Neuronal stem cell (in vitro differentiated cells): ENCODE measurements at regions not wholly inside any gene's neighbourhood (a gene's known extent, or its start where the extent isn't known, plus 50 kb on each side); places are given as distances from the start of the nearest gene placed in this dataset.
A peak's percentile ranks its signal among the peaks of the same experiment; 100 is the strongest.

ENCODE experiments used
- DNase-seq: peaks from one replicate; pipeline ENCODE4 v3.0.0-alpha.2; 2013; ENCODE audit warnings: low spot score
- H2AFZ ChIP-seq: one replicate; pipeline ENCODE4 v1.6.1; 2013; ENCODE audit warnings: mild to moderate bottlenecking, low read length, inconsistent platforms
- H2AK5ac ChIP-seq: 2 replicates; pipeline ENCODE4 v1.6.1; 2013; ENCODE audit warnings: low read depth, mild to moderate bottlenecking, inconsistent platforms, low read length, moderate library complexity, mixed read lengths
- H2BK120ac ChIP-seq: 2 replicates; pipeline ENCODE4 v1.6.1; 2013; ENCODE audit warnings: low read depth, mild to moderate bottlenecking, inconsistent platforms, low read length, moderate library complexity, mixed read lengths
- H2BK12ac ChIP-seq: one replicate; pipeline ENCODE4 v1.6.1; 2013; ENCODE audit warnings: low read length, inconsistent platforms
- H2BK15ac ChIP-seq: 2 replicates; pipeline ENCODE4 v1.6.1; 2013; ENCODE audit warnings: mild to moderate bottlenecking, low read length, inconsistent platforms, mixed read lengths
- H2BK5ac ChIP-seq: one replicate; pipeline ENCODE4 v1.6.1; 2013; ENCODE audit warnings: inconsistent platforms, mild to moderate bottlenecking, low read length, moderate library complexity
- H3K14ac ChIP-seq: one replicate; pipeline ENCODE4 v1.6.1; 2013; ENCODE audit warnings: low read length, inconsistent platforms
- H3K18ac ChIP-seq: 2 replicates; pipeline ENCODE4 v1.6.1; 2013; ENCODE audit warnings: low read length, inconsistent platforms
- H3K23ac ChIP-seq: 2 replicates; pipeline ENCODE4 v1.6.1; 2013; ENCODE audit warnings: low read depth, mild to moderate bottlenecking, mixed read lengths, low read length, inconsistent platforms; ENCODE audit not compliant: poor library complexity
- H3K27ac ChIP-seq: replicated peaks from 3 replicates; pipeline ENCODE4 v1.5.1; 2013; ENCODE audit warnings: low read length, inconsistent platforms
- H3K27me3 ChIP-seq, 3 experiments: 2 replicates each; pipeline ENCODE4 v1.6.1; 2013; ENCODE audit warnings: low read length in 3 of 3, mild to moderate bottlenecking in 2 of 3, inconsistent platforms in 1 of 3, low read depth in 1 of 3, mixed read lengths in 1 of 3, moderate library complexity in 1 of 3; ENCODE audit not compliant: control insufficient read depth in 3 of 3, insufficient read depth in 3 of 3
- H3K36me3 ChIP-seq, 2 donors: replicated peaks in 1 of 2; 2 replicates each; pipeline ENCODE4 v1.6.1; 2013; ENCODE audit warnings: low read length in 2 of 2; ENCODE audit not compliant: control insufficient read depth in 2 of 2, insufficient read depth in 2 of 2
- H3K4ac ChIP-seq: 2 replicates; pipeline ENCODE4 v1.6.1; 2013; ENCODE audit warnings: inconsistent platforms, mild to moderate bottlenecking, low read length, moderate library complexity
- H3K4me1 ChIP-seq, 2 donors: 1 replicate in 1 of 2; 2 replicates in 1 of 2; pipeline ENCODE4 v1.6.1; 2013; ENCODE audit warnings: low read length in 2 of 2, low read depth in 1 of 2; ENCODE audit not compliant: control insufficient read depth in 2 of 2, insufficient read depth in 1 of 2
- H3K4me2 ChIP-seq: one replicate; pipeline ENCODE4 v1.6.1; 2013; ENCODE audit warnings: mild to moderate bottlenecking, low read length, inconsistent platforms; ENCODE audit not compliant: insufficient read depth, poor library complexity, severe bottlenecking
- H3K4me3 ChIP-seq, 2 donors: 2 replicates each; pipeline ENCODE4 v1.5.1; 2013; ENCODE audit warnings: low read length in 2 of 2, mild to moderate bottlenecking in 2 of 2, inconsistent platforms in 1 of 2, moderate library complexity in 1 of 2
- H3K79me1 ChIP-seq: one replicate; pipeline ENCODE4 v1.6.1; 2013; ENCODE audit warnings: low read depth, mild to moderate bottlenecking, inconsistent platforms, low read length, moderate library complexity
- H3K9ac ChIP-seq: one replicate; pipeline ENCODE4 v1.6.1; 2013; ENCODE audit warnings: mild to moderate bottlenecking, low read depth, low read length, inconsistent platforms; ENCODE audit not compliant: poor library complexity
- H3K9me3 ChIP-seq, 2 donors: replicated peaks in 1 of 2; 2 replicates each; pipeline versions ENCODE3 to v1.6.1; 2013; ENCODE audit warnings: low read length in 2 of 2, mild to moderate bottlenecking in 2 of 2, inconsistent platforms in 1 of 2, low read depth in 1 of 2, mixed read lengths in 1 of 2, moderate library complexity in 1 of 2; ENCODE audit not compliant: control insufficient read depth in 2 of 2, insufficient read depth in 1 of 2
- H4K8ac ChIP-seq: one replicate; pipeline ENCODE4 v1.6.1; 2013; ENCODE audit warnings: low read depth, mild to moderate bottlenecking, inconsistent platforms, low read length, moderate library complexity
- H4K91ac ChIP-seq: one replicate; pipeline ENCODE4 v1.6.1; 2013; ENCODE audit warnings: low read length, low read depth, mild to moderate bottlenecking, inconsistent platforms; ENCODE audit not compliant: poor library complexity
- WGBS, 2 donors: extraction: QIAGEN DNeasy Blood & Tissue Kit; methylation state at CpG; one replicate each; pipeline ENCODE4 v1.1.7; 2013; ENCODE audit warnings: missing lambda C conversion rate in 2 of 2, mixed read lengths in 1 of 2; ENCODE audit not compliant: insufficient read length in 2 of 2, insufficient replicate concordance in 1 of 2; ENCODE audit errors: extremely low coverage in 2 of 2; 5-methylcytosine and 5-hydroxymethylcytosine counted together

GRCh38 chr7:16001477-16001876, 315.0 kb upstream of the MEOX2 start:
- H3K4ac ChIP-seq: no peak overlapping the region
- H3K4me2 ChIP-seq: no peak overlapping the region
- H2BK120ac ChIP-seq: no peak overlapping the region
- WGBS, 2 donors: no CpG with 5 or more reads among the region's 5 CpGs
- H3K14ac ChIP-seq: no peak overlapping the region
- no peak overlapping the region for H4K91ac ChIP-seq
- H3K18ac ChIP-seq: no peak overlapping the region
- no peak overlapping the region for H2BK12ac ChIP-seq
- DNase-seq: no peak
- no peak overlapping the region for H4K8ac ChIP-seq
- H3K9me3 ChIP-seq: no peaks in the 10 kb centered on the region
- H2BK5ac ChIP-seq: no peak overlapping the region
- H3K79me1 ChIP-seq: no peaks in the 10 kb centered on the region
- H2BK15ac ChIP-seq: no peak overlapping the region
- H3K4me3 ChIP-seq: no peak overlapping the region
- H2AK5ac ChIP-seq: no peak overlapping the region
- no peak overlapping the region for H3K23ac ChIP-seq
- H3K27ac ChIP-seq: no peak overlapping the region
- no peaks in the 10 kb centered on the region for H3K27me3 ChIP-seq
- H3K9ac ChIP-seq: no peak overlapping the region
- H3K36me3 ChIP-seq: no peaks in the 10 kb centered on the region
- no peak overlapping the region for H2AFZ ChIP-seq
- H3K4me1 ChIP-seq: no peaks in the 10 kb centered on the region

- no CpG with 5 or more reads among the region's 1 CpG for WGBS, 2 donors
These were observed 312.1 kb upstream of the MEOX2 start for GRCh38 chr7:15998617-15999016.

DNA sequence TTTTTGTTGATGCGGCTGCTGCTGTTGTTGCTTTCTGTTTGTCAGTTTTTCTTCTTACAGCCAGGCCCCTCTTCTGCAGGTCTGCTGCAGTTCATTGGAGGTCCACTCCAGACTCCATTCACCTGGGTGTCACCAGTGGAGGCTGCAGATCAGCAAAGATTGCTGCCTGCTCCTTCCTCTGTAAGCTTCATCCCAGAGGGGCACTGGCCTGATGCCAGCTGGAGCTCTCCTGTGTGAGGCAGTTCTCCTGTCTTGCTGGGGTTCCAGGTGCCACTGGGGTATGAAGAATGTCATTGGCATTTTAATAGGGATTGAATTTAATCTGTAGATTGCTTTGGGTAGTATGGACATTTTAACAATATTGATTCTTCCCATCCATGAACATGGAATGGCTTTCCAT, 308.5 kb upstream of the MEOX2 start:
- Histone ChIP-seq H4K91ac (no peak overlapping the region), H3K27me3 (no peaks in the 10 kb centered on the region), H2AFZ (no peak overlapping the region), H3K79me1 (no peaks in the 10 kb centered on the region), H3K4me1 (no peaks in the 10 kb centered on the region), H4K8ac (no peak overlapping the region), H3K9ac (no peak overlapping the region), H3K14ac (peak overlapping the region; percentile 56), H3K4me2 (no peak overlapping the region), H3K4me3 (no peak overlapping the region), H3K27ac (no peak overlapping the region), H2AK5ac (no peak overlapping the region), H2BK5ac (no peak overlapping the region), H3K9me3 (no peaks in the 10 kb centered on the region), H2BK120ac (no peak overlapping the region), H3K4ac (no peak overlapping the region), H3K36me3 (no peaks in the 10 kb centered on the region), H2BK12ac (no peak overlapping the region), H3K18ac (no peak overlapping the region), H2BK15ac (no peak overlapping the region), H3K23ac (no peak overlapping the region)
- no peak for DNase-seq
- WGBS, 2 donors: no CpG with 5 or more reads among the region's 1 CpG

More at GRCh38 chr7:15998617-15999016, 312.1 kb upstream of the MEOX2 start:
- H3K9ac ChIP-seq: no peak overlapping the region
- H4K91ac ChIP-seq: no peak overlapping the region
- no peaks in the 10 kb centered on the region for H3K36me3 ChIP-seq
- no peak overlapping the region for H2BK12ac ChIP-seq
- no peak overlapping the region for H3K4ac ChIP-seq
- H2BK5ac ChIP-seq: no peak overlapping the region
- H2AFZ ChIP-seq: no peak overlapping the region
- no peak overlapping the region for H4K8ac ChIP-seq
- H3K4me3 ChIP-seq: no peak overlapping the region
- H3K23ac ChIP-seq: no peak overlapping the region
- H3K27ac ChIP-seq: no peak overlapping the region
- no peaks in the 10 kb centered on the region for H3K79me1 ChIP-seq
- no peaks in the 10 kb centered on the region for H3K27me3 ChIP-seq
- DNase-seq: no peak
- no peaks in the 10 kb centered on the region for H3K9me3 ChIP-seq
- no peak overlapping the region for H2BK120ac ChIP-seq
- no peak overlapping the region for H3K18ac ChIP-seq
- no peaks in the 10 kb centered on the region for H3K4me1 ChIP-seq
- no peak overlapping the region for H3K4me2 ChIP-seq
- H2AK5ac ChIP-seq: no peak overlapping the region
- no peak overlapping the region for H2BK15ac ChIP-seq
- no peak overlapping the region for H3K14ac ChIP-seq

- Histone ChIP-seq H4K8ac (no peak overlapping the region), H2BK120ac (no peak overlapping the region), H3K4me2 (no peak overlapping the region), H4K91ac (no peak overlapping the region), H3K36me3 (no peaks in the 10 kb centered on the region), H2BK5ac (no peak overlapping the region), H2BK12ac (no peak overlapping the region), H3K27me3 (no peaks in the 10 kb centered on the region), H2AK5ac (no peak overlapping the region), H3K4me3 (no peak overlapping the region), H2AFZ (no peak overlapping the region), H2BK15ac (no peak overlapping the region), H3K18ac (no peak overlapping the region), H3K14ac (no peak overlapping the region), H3K9me3 (no peaks in the 10 kb centered on the region), H3K23ac (no peak overlapping the region), H3K9ac (no peak overlapping the region), H3K27ac (no peak overlapping the region), H3K4ac (no peak overlapping the region), H3K4me1 (no peaks in the 10 kb centered on the region), H3K79me1 (no peaks in the 10 kb centered on the region)
- WGBS, 2 donors: no CpG with 5 or more reads among the region's 5 CpGs
- DNase-seq: no peak
These were observed 302.7 kb upstream of the MEOX2 start for GRCh38 chr7:15989194-15989593.
